ENCODE measurements at regions not wholly inside any gene's neighbourhood (a gene's known extent, or its start where the extent isn't known, plus 50 kb on each side); places are given as distances from the start of the nearest gene placed in this dataset.

DNA sequence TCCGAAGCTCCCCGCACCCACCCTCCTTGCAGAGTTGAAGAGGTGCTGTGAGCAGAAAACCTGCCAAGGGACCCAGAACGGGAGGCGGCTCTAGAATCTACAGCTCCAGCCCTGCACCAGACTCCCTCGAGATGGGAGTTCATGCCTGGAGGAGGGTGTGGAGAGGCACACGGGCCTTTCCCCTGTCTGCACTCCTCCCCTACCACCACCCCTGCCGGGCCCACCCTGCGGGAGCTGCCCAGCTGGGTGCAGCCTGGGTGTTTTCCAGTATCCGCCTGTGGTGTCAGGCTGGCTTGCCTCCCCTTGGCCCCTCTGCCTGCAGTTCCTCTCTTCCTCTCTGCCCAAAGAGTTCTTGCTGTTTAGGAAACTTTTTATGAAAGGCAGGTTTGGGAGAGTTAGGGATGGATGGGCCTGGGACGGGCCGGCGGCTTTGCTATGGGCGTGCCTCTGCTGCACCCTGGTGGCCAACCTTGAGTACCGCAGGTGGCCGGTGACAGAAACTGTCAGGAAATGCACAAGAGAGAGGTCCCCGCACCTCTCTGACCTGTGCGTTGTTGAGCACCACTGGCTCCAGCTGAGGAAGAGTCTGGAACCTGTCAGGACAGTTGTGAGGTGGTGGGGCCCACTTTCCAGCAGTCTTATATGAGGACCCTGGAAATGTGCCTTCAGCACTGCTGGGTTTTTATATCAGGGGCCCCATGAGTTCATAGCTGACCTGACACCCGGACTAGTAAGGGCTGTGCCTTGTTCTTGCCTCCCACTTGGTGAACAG lies 354.1 kb downstream of the SEC14L1 start (continued):
- TF ChIP-seq GATAD2B (IDR thresholded peaks at IDR 0.05; ENCODE audit: borderline replicate concordance) (no peak), SMC3 (conservative IDR thresholded peaks at IDR 0.05; ENCODE audit: insufficient read depth, low read depth, low read length) (peak; percentile 97), MBD2 (IDR thresholded peaks at IDR 0.05; ENCODE audit: borderline replicate concordance, low read depth) (no peak), ZZZ3 (IDR thresholded peaks at IDR 0.05) (no peak), ZKSCAN3 (CRISPR knock-in tag; IDR thresholded peaks at IDR 0.05) (no peak), SMAD1 (IDR thresholded peaks at IDR 0.05; ENCODE audit: low read depth, low read length, partially characterized antibody) (no peak), PYGO2 (tag; IDR thresholded peaks at IDR 0.05) (no peak), RNF2 (IDR thresholded peaks at IDR 0.05) (no peak), CXXC5 (CRISPR knock-in tag; IDR thresholded peaks at IDR 0.05) (no peak), ZNF24 (IDR thresholded peaks at IDR 0.05) (peak; percentile 30; the same call in 1 of the 2 replicates), RB1 (IDR thresholded peaks at IDR 0.05; ENCODE audit: low read depth) (peak; percentile 70), HDGF (IDR thresholded peaks at IDR 0.05) (0 out of 2 replicates have a peak, but pooled peaks have one; percentile 63), ZNF133 (CRISPR knock-in tag; IDR thresholded peaks at IDR 0.05) (no peak)
- TF ChIP-seq, protein P1, sequence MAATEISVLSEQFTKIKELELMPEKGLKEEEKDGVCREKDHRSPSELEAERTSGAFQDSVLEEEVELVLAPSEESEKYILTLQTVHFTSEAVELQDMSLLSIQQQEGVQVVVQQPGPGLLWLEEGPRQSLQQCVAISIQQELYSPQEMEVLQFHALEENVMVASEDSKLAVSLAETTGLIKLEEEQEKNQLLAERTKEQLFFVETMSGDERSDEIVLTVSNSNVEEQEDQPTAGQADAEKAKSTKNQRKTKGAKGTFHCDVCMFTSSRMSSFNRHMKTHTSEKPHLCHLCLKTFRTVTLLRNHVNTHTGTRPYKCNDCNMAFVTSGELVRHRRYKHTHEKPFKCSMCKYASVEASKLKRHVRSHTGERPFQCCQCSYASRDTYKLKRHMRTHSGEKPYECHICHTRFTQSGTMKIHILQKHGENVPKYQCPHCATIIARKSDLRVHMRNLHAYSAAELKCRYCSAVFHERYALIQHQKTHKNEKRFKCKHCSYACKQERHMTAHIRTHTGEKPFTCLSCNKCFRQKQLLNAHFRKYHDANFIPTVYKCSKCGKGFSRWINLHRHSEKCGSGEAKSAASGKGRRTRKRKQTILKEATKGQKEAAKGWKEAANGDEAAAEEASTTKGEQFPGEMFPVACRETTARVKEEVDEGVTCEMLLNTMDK (IDR thresholded peaks at IDR 0.05; ENCODE audit: borderline replicate concordance, insufficient read depth, low read depth, low read length, poor library complexity, severe bottlenecking), result peak; percentile 4
- TF ChIP-seq, protein P2, sequence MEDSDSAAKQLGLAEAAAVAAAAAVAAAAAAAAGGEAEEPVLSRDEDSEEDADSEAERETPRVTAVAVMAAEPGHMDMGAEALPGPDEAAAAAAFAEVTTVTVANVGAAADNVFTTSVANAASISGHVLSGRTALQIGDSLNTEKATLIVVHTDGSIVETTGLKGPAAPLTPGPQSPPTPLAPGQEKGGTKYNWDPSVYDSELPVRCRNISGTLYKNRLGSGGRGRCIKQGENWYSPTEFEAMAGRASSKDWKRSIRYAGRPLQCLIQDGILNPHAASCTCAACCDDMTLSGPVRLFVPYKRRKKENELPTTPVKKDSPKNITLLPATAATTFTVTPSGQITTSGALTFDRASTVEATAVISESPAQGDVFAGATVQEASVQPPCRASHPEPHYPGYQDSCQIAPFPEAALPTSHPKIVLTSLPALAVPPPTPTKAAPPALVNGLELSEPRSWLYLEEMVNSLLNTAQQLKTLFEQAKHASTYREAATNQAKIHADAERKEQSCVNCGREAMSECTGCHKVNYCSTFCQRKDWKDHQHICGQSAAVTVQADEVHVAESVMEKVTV (CRISPR knock-in tag; IDR thresholded peaks at IDR 0.05), result peak; percentile 96
- TF ChIP-seq, protein P3, sequence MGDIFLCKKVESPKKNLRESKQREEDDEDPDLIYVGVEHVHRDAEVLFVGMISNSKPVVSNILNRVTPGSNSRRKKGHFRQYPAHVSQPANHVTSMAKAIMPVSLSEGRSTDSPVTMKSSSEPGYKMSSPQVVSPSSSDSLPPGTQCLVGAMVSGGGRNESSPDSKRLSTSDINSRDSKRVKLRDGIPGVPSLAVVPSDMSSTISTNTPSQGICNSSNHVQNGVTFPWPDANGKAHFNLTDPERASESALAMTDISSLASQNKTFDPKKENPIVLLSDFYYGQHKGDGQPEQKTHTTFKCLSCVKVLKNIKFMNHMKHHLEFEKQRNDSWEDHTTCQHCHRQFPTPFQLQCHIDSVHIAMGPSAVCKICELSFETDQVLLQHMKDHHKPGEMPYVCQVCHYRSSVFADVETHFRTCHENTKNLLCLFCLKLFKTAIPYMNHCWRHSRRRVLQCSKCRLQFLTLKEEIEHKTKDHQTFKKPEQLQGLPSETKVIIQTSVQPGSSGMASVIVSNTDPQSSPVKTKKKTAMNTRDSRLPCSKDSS (IDR thresholded peaks at IDR 0.05; ENCODE audit: low read depth, partially characterized antibody), result no peak
- TF ChIP-seq, protein P4, sequence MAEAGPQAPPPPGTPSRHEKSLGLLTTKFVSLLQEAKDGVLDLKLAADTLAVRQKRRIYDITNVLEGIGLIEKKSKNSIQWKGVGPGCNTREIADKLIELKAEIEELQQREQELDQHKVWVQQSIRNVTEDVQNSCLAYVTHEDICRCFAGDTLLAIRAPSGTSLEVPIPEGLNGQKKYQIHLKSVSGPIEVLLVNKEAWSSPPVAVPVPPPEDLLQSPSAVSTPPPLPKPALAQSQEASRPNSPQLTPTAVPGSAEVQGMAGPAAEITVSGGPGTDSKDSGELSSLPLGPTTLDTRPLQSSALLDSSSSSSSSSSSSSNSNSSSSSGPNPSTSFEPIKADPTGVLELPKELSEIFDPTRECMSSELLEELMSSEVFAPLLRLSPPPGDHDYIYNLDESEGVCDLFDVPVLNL (CRISPR knock-in tag; IDR thresholded peaks at IDR 0.05; ENCODE audit: low read depth), result no peak
- TF ChIP-seq, protein P5, sequence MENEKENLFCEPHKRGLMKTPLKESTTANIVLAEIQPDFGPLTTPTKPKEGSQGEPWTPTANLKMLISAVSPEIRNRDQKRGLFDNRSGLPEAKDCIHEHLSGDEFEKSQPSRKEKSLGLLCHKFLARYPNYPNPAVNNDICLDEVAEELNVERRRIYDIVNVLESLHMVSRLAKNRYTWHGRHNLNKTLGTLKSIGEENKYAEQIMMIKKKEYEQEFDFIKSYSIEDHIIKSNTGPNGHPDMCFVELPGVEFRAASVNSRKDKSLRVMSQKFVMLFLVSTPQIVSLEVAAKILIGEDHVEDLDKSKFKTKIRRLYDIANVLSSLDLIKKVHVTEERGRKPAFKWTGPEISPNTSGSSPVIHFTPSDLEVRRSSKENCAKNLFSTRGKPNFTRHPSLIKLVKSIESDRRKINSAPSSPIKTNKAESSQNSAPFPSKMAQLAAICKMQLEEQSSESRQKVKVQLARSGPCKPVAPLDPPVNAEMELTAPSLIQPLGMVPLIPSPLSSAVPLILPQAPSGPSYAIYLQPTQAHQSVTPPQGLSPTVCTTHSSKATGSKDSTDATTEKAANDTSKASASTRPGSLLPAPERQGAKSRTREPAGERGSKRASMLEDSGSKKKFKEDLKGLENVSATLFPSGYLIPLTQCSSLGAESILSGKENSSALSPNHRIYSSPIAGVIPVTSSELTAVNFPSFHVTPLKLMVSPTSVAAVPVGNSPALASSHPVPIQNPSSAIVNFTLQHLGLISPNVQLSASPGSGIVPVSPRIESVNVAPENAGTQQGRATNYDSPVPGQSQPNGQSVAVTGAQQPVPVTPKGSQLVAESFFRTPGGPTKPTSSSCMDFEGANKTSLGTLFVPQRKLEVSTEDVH (IDR thresholded peaks at IDR 0.05; ENCODE audit: low read depth, partially characterized antibody), result no peak
